Small intestine (tissue), 7 donors: ENCODE measurements at regions not wholly inside any gene's neighbourhood (a gene's known extent, or its start where the extent isn't known, plus 50 kb on each side); places are given as distances from the start of the nearest gene placed in this dataset.
"Not testable (repeated sequence)": the region's sequence is repeated elsewhere in the genome, so short reads cannot be mapped to it uniquely, and the experiment has no call there.

Experiments
- DNase-seq, 2 donors: peaks; one replicate each; pipeline versions ENCODE4 v3.0.0 to v3.0.0-alpha.2; 2013
- FAIRE-seq: peaks from 2 replicates; lab custom pipeline; 2012; peaks lifted over from hg19 to GRCh38; lab: Jason Lieb, UNC
- H3K27ac ChIP-seq, 3 donors: one replicate each; pipeline ENCODE4 v1.5.1; 2013; ENCODE audit warnings: low read length in 2 of 3, mild to moderate bottlenecking in 2 of 3, control low read depth in 1 of 3, inconsistent platforms in 1 of 3, low read depth in 1 of 3, moderate library complexity in 1 of 3
- H3K27me3 ChIP-seq, 3 donors: one replicate each; pipeline ENCODE4 v1.6.1; 2013; ENCODE audit warnings: low read length in 3 of 3, inconsistent platforms in 1 of 3; ENCODE audit not compliant: control insufficient read depth in 3 of 3, insufficient read depth in 3 of 3
- H3K36me3 ChIP-seq, 3 donors: one replicate each; pipeline ENCODE4 v1.6.1; 2013; ENCODE audit warnings: low read length in 3 of 3, inconsistent platforms in 1 of 3, low read depth in 1 of 3, mild to moderate bottlenecking in 1 of 3, moderate library complexity in 1 of 3; ENCODE audit not compliant: control insufficient read depth in 3 of 3, insufficient read depth in 2 of 3
- H3K4me1 ChIP-seq, 3 donors: one replicate each; pipeline ENCODE4 v1.6.1; 2013; ENCODE audit warnings: low read length in 2 of 3, inconsistent platforms in 1 of 3, low read depth in 1 of 3, mild to moderate bottlenecking in 1 of 3, moderate library complexity in 1 of 3; ENCODE audit not compliant: control insufficient read depth in 3 of 3, insufficient read depth in 2 of 3
- H3K4me3 ChIP-seq, 3 donors: one replicate each; pipeline ENCODE4 v1.5.1; 2013; ENCODE audit warnings: low read length in 3 of 3, control low read depth in 1 of 3, inconsistent platforms in 1 of 3, low read depth in 1 of 3, mild to moderate bottlenecking in 1 of 3, moderate library complexity in 1 of 3
- H3K9me3 ChIP-seq, 2 donors: one replicate each; pipeline ENCODE4 v1.6.1; 2013; ENCODE audit warnings: low read depth in 1 of 2, low read length in 1 of 2; ENCODE audit not compliant: control insufficient read depth in 2 of 2, insufficient read depth in 1 of 2
- WGBS, 3 donors: extraction: QIAGEN DNeasy Blood & Tissue Kit; methylation state at CpG; one replicate each; pipeline ENCODE4 v1.1.7; 2013; 5-methylcytosine and 5-hydroxymethylcytosine counted together
- donor health status: healthy with polysubstance abuse.
- donor health status: control.
- donor health status: control.
- donor health status: Bipolar disorder and iron deficiency.
- donor health status: healthy.

- H3K4me1 ChIP-seq, result no peaks in the 10 kb centered on the region
- no peak for FAIRE-seq
- no peak overlapping the region for H3K4me3 ChIP-seq
- H3K36me3 ChIP-seq, result no peaks in the 10 kb centered on the region
- peaks cover 0 to 2% (median 0%) of the 10 kb centered on the region in 3 donors for H3K27me3 ChIP-seq
- H3K9me3 ChIP-seq, result peaks cover 0 to 10% of the 10 kb centered on the region in 2 donors
- H3K27ac ChIP-seq, result no peak overlapping the region
- no peak for DNase-seq
- whole genome bisulfite sequencing, 3 donors, result 55 to 65% (median 57%) methylated on average over 1 of the region's 1 CpG
These were observed 157.8 kb upstream of the ATP10B start for GRCh38 chr5:161009817-161010216.

- FAIRE-seq (no peak), DNase-seq (no peak)
- H3K27me3 ChIP-seq, result peaks cover 0 to 2% (median 0%) of the 10 kb centered on the region in 3 donors
- H3K4me1 ChIP-seq, result no peaks in the 10 kb centered on the region
- no peak overlapping the region for H3K4me3 ChIP-seq
- H3K9me3 ChIP-seq, result peaks cover 0 to 12% of the 10 kb centered on the region in 2 donors
- no peaks in the 10 kb centered on the region for H3K36me3 ChIP-seq
- WGBS, 3 donors, result 67 to 94% (median 75%) methylated on average over 2 of the region's 2 CpGs
- H3K27ac ChIP-seq, result no peak overlapping the region
These were observed 157.2 kb upstream of the ATP10B start for GRCh38 chr5:161009194-161009593.

GRCh38 chr5:161007879-161008278 lies 155.9 kb upstream of the ATP10B start:
- FAIRE-seq (no peak), DNase-seq (no peak)
- 71 to 83% (median 76%) methylated on average over 2 of the region's 2 CpGs for WGBS, 3 donors

GRCh38 chr5:161002571-161003074 lies 150.6 kb upstream of the ATP10B start:
- no peaks in the 10 kb centered on the region for H3K27me3 ChIP-seq
- H3K27ac ChIP-seq, result no peak overlapping the region
- DNase-seq (no peak), FAIRE-seq (no peak)
- 86 to 97% (median 93%) methylated on average over 1 of the region's 1 CpG for WGBS, 3 donors
- no peak overlapping the region for H3K4me3 ChIP-seq
- H3K4me1 ChIP-seq, result no peaks in the 10 kb centered on the region
- no peaks in the 10 kb centered on the region for H3K36me3 ChIP-seq
- peaks cover 0 to 19% of the 10 kb centered on the region in 2 donors for H3K9me3 ChIP-seq

More at GRCh38 chr5:161007879-161008278, 155.9 kb upstream of the ATP10B start:
- Histone ChIP-seq H3K4me1 (no peaks in the 10 kb centered on the region), H3K27me3 (no peaks in the 10 kb centered on the region), H3K9me3 (peaks cover 0 to 12% of the 10 kb centered on the region in 2 donors), H3K4me3 (no peak overlapping the region), H3K36me3 (no peaks in the 10 kb centered on the region), H3K27ac (no peak overlapping the region)

DNA sequence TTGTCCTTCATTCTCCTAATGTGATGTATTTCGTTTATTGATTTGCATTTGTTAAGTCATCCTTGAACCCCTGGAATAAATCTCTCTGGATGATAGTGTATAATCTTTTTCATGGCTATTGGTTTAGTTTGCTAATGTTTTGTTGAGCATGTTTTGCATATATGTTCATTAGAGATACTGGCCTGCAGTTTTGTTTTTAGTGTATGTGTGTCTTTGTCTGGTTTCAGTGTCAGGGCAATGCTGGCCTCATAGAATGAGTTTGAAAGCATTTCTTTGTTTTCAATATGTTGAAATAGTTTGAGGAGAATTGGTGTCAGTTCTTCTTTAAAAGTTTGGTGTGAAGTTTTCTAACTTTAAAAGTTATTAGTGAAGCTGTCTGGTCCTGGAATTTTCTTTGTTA lies 149.6 kb upstream of the ATP10B start:
- no peaks in the 10 kb centered on the region for H3K4me1 ChIP-seq
- FAIRE-seq (no peak), DNase-seq (no peak)
- no peak overlapping the region for H3K27ac ChIP-seq
- H3K4me3 ChIP-seq, result no peak overlapping the region
- WGBS, 3 donors, result 73 to 85% (median 81%) methylated on average over 1 of the region's 1 CpG
- H3K36me3 ChIP-seq, result no peaks in the 10 kb centered on the region
- H3K27me3 ChIP-seq, result no peaks in the 10 kb centered on the region
- peaks cover 0 to 19% of the 10 kb centered on the region in 2 donors for H3K9me3 ChIP-seq

GRCh38 chr5:161001142-161001541 lies 149.1 kb upstream of the ATP10B start:
- not testable (repeated sequence) for H3K4me1 ChIP-seq, FAIRE-seq, H3K27ac ChIP-seq, H3K36me3 ChIP-seq, H3K27me3 ChIP-seq, DNase-seq, H3K4me3 ChIP-seq
- 61 to 78% (median 67%) methylated on average over 1 of the region's 1 CpG for WGBS, 3 donors
- H3K9me3 ChIP-seq, result peaks cover 0 to 19% of the 10 kb centered on the region in 2 donors

DNA sequence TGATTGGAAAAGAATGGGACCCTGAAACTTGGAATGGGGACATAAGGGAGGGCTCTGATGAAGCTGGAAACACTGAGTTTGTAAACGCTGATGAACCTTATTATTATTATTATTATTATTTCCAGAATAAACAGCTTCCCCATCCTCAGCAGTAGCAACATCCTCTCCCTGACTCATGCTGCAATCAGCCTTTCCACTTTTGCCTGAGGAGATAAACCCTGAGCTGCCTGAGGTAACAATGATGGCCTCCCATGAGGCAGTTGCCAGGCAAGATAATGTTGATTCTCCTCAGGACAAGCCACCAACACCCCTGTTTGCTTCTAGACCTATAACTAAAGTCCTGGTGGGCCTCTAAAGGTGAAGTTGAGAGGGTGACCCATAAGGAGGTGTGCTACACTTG lies 139.2 kb upstream of the ATP10B start:
- H3K4me1 ChIP-seq, result no peaks in the 10 kb centered on the region
- H3K36me3 ChIP-seq, result no peaks in the 10 kb centered on the region
- DNase-seq (no peak), FAIRE-seq (no peak)
- WGBS, 3 donors, result 86 to 90% (median 89%) methylated on average over 1 of the region's 1 CpG
- no peak overlapping the region for H3K4me3 ChIP-seq
- no peaks in the 10 kb centered on the region for H3K27me3 ChIP-seq
- H3K27ac ChIP-seq, result no peak overlapping the region
- peaks cover 0 to 11% of the 10 kb centered on the region in 2 donors for H3K9me3 ChIP-seq

DNA sequence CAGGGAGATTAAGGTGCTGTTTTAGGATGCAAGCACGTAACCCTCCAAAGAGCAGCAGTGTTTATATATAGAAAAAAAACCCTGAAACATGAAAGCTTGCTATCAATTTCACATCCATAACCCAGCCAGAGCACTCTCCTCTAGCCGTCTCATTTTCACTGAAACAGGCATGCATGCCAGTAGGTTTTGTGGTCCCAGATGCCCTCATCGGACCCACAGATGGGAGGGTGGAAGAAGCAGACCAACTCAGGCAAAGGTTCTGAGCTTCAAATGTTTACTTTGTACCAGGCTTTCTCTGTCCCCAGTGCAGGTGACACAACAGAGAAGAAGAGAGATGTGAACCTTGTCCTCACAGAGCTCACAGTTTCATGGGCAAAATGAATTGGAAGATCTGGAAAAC lies 127.4 kb upstream of the ATP10B start:
- Histone ChIP-seq H3K4me3 (no peak overlapping the region), H3K4me1 (peaks cover 0 to 2% (median 0%) of the 10 kb centered on the region in 3 donors), H3K36me3 (no peaks in the 10 kb centered on the region), H3K27ac (no peak overlapping the region), H3K9me3 (no peaks in the 10 kb centered on the region), H3K27me3 (no peaks in the 10 kb centered on the region)
- DNase-seq (no peak), FAIRE-seq (no peak)
- 47 to 64% (median 54%) methylated on average over 3 of the region's 3 CpGs for WGBS, 3 donors

DNA sequence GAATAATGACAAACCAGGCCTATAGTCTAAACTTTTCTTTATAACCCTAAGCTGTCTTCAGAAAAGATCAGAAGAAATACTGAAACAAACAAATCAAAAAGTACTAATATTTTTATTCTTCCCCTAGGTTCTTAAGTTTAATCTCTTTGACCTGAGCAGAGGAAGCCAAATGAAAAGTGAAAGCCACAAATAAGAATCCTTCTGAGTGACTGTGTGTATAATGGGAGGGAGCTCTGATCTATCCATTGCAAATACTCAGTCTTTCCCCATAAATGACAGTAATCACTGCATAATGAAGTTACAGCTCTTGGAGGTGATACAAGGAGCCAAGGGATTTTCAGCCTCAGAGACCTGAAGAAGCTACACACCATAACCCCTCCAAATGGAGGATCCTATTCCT lies 126.9 kb upstream of the ATP10B start:
- H3K36me3 ChIP-seq, result no peaks in the 10 kb centered on the region
- peaks cover 0 to 2% (median 0%) of the 10 kb centered on the region in 3 donors for H3K4me1 ChIP-seq
- H3K9me3 ChIP-seq, result no peaks in the 10 kb centered on the region
- no peaks in the 10 kb centered on the region for H3K27me3 ChIP-seq
- DNase-seq, result no peak
- no peak overlapping the region for H3K4me3 ChIP-seq
- no peak overlapping the region for H3K27ac ChIP-seq
- no peak for FAIRE-seq
